ENCODE measurements at regions not wholly inside any gene's neighbourhood (a gene's known extent, or its start where the extent isn't known, plus 50 kb on each side); places are given as distances from the start of the nearest gene placed in this dataset.
A peak's percentile ranks its signal among the peaks of the same experiment; 100 is the strongest.

DNA sequence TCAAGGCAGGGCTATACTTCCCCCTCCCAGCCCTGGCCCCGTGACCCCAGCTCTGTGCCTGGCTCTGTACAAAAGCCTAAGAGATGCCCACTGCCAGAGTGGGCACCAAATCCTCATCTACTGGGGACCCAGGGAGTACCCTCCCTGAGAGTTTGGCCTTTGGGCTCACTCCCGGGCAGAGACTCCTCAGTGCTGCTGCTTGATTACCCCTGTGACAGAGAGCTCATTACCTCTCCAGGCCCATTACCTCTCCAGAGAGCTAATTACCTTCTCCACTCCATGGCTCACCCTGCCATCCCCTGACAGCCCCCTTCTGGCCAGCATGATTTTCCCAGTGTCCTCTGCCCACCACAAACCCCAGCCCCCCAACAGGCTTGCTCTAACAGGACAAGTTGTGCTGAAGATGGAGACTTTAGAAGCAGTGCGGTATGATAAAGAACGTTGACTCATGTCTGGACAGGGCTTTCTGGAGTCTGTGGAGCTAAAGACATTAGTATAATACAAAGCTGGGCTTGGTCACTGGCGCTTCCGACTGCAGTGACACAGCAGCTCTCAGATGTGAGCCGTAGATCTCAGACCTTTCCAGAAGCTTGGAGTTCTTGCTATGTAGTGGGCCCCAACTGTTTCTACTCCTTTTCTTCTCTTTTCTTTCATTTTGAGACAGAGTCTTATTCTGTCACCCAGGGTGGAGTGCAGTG, 111.3 kb upstream of the KCTD7 start:
- no peak overlapping the region for H3K27ac ChIP-seq (ENCODE audit: low read depth, low read length)
- no peaks in the 10 kb centered on the region for H3K9me3 ChIP-seq (ENCODE audit: insufficient read depth, low read depth, low read length)
- no peaks in the 10 kb centered on the region for H4K20me1 ChIP-seq (ENCODE audit: insufficient read depth, low read length)
- H3K4me3 ChIP-seq (ENCODE audit: insufficient read depth, low read depth, low read length): no peak overlapping the region
- DNase-seq (ENCODE audit: low read depth): peak; percentile 14
- H3K4me3 Mint-ChIP-seq (ENCODE audit: unreplicated experiment): peak overlapping the region; percentile 40
- no peak for FAIRE-seq
- no peak overlapping the region for H3K4me2 ChIP-seq (ENCODE audit: low read length)
- peaks cover 2% of the 10 kb centered on the region for H3K9me3 Mint-ChIP-seq (ENCODE audit: unreplicated experiment)
- peaks cover 4% of the 10 kb centered on the region for H3K27me3 Mint-ChIP-seq (ENCODE audit: low read depth, unreplicated experiment)
- H3K4me1 Mint-ChIP-seq (ENCODE audit: low read depth, unreplicated experiment): peaks cover 2% of the 10 kb centered on the region
- H3K27me3 ChIP-seq (ENCODE audit: insufficient read depth, low read length): no peaks in the 10 kb centered on the region
- H3K4me1 ChIP-seq (ENCODE audit: insufficient read depth, low read length): no peaks in the 10 kb centered on the region
- no peak overlapping the region for H3K9ac ChIP-seq (ENCODE audit: low read length)
- H2AFZ ChIP-seq (ENCODE audit: low read depth, low read length): no peak overlapping the region
- H3K36me3 ChIP-seq (ENCODE audit: insufficient read depth, low read length): no peaks in the 10 kb centered on the region
- no peaks in the 10 kb centered on the region for H3K36me3 Mint-ChIP-seq (ENCODE audit: low read depth, unreplicated experiment)
- peak overlapping the region; percentile 58 for H3K27ac Mint-ChIP-seq (ENCODE audit: unreplicated experiment)
- TF ChIP-seq, protein P1, sequence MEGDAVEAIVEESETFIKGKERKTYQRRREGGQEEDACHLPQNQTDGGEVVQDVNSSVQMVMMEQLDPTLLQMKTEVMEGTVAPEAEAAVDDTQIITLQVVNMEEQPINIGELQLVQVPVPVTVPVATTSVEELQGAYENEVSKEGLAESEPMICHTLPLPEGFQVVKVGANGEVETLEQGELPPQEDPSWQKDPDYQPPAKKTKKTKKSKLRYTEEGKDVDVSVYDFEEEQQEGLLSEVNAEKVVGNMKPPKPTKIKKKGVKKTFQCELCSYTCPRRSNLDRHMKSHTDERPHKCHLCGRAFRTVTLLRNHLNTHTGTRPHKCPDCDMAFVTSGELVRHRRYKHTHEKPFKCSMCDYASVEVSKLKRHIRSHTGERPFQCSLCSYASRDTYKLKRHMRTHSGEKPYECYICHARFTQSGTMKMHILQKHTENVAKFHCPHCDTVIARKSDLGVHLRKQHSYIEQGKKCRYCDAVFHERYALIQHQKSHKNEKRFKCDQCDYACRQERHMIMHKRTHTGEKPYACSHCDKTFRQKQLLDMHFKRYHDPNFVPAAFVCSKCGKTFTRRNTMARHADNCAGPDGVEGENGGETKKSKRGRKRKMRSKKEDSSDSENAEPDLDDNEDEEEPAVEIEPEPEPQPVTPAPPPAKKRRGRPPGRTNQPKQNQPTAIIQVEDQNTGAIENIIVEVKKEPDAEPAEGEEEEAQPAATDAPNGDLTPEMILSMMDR (IDR thresholded peaks at IDR 0.05; ENCODE audit: insufficient read depth, low read depth, low read length): no peak
- no peak for TF ChIP-seq EZH2 (IDR thresholded peaks at IDR 0.05; ENCODE audit: insufficient read depth, low read length)
- no peaks in the 10 kb centered on the region for H3K79me2 ChIP-seq (ENCODE audit: insufficient read depth, low read length)

DNA sequence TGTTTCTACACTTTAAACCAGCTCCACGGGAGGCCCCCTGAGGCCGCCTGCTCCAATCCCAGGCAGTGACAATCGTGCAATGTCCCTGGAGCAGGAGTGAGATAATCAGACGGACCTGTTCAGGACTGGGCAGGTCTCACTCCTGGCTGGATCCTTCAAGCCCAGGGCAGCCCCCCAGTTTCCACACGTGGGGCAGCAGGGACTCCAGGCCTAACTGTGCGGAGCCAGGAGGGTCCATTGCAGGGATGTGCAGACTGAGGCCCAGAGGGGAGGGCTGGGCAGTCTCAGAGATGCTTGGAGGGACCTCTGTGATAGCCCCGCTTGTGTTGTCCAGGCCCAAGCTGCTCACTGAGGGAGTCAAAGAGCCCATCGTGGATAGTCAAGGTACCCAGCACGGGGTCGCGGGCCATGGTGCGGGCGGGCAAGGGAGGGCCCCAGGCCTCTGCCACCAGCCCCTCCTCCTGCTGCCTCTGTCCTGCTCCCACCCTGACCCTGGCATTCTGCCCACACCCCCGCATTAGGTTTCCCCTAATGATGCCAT, 110.5 kb upstream of the KCTD7 start:
- Histone ChIP-seq H3K4me3 (ENCODE audit: insufficient read depth, low read depth, low read length) (no peak overlapping the region), H3K27ac (ENCODE audit: low read depth, low read length) (no peak overlapping the region), H4K20me1 (ENCODE audit: insufficient read depth, low read length) (no peaks in the 10 kb centered on the region), H3K36me3 (ENCODE audit: insufficient read depth, low read length) (no peaks in the 10 kb centered on the region), H3K4me2 (ENCODE audit: low read length) (no peak overlapping the region), H3K4me1 (ENCODE audit: insufficient read depth, low read length) (no peaks in the 10 kb centered on the region), H3K9me3 (ENCODE audit: insufficient read depth, low read depth, low read length) (no peaks in the 10 kb centered on the region), H2AFZ (ENCODE audit: low read depth, low read length) (no peak overlapping the region), H3K79me2 (ENCODE audit: insufficient read depth, low read length) (no peaks in the 10 kb centered on the region), H3K27me3 (ENCODE audit: insufficient read depth, low read length) (no peaks in the 10 kb centered on the region), H3K9ac (ENCODE audit: low read length) (no peak overlapping the region)
- Mint-ChIP-seq H3K27me3 (ENCODE audit: low read depth, unreplicated experiment) (peaks cover 4% of the 10 kb centered on the region), H3K27ac (ENCODE audit: unreplicated experiment) (no peak overlapping the region), H3K9me3 (ENCODE audit: unreplicated experiment) (peaks cover 2% of the 10 kb centered on the region), H3K36me3 (ENCODE audit: low read depth, unreplicated experiment) (no peaks in the 10 kb centered on the region), H3K4me3 (ENCODE audit: unreplicated experiment) (no peak overlapping the region), H3K4me1 (ENCODE audit: low read depth, unreplicated experiment) (peaks cover 2% of the 10 kb centered on the region)
- FAIRE-seq (no peak), DNase-seq (ENCODE audit: low read depth) (no peak)
- TF ChIP-seq, protein P1 (IDR thresholded peaks at IDR 0.05; ENCODE audit: insufficient read depth, low read depth, low read length): no peak

DNA sequence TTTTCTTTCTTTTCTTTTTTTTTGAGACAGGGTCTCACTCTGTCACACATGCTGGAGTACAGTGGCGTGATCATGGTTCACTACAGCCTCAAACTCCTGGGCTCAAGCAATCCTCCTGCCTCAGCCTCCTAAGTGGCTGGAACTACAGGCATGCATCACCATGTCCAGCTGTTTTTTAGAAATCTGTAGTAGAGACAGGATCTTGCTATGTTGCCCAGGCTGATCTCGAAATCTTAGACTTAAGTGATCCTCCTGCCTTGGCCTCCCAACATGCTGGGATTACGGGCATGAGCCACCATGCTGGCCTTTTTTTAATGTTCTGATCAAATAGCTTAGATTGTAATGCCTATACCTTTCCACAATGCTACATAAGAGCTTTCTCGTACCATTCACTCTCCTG, 107.0 kb upstream of the KCTD7 start:
- TF ChIP-seq EZH2 (IDR thresholded peaks at IDR 0.05; ENCODE audit: insufficient read depth, low read length): no peak
- H2AFZ ChIP-seq (ENCODE audit: low read depth, low read length): no peak overlapping the region
- Mint-ChIP-seq H3K27ac (ENCODE audit: unreplicated experiment) (no peak overlapping the region), H3K4me3 (ENCODE audit: unreplicated experiment) (no peak overlapping the region), H3K4me1 (ENCODE audit: low read depth, unreplicated experiment) (peaks cover 2% of the 10 kb centered on the region), H3K9me3 (ENCODE audit: unreplicated experiment) (peaks cover 2% of the 10 kb centered on the region), H3K27me3 (ENCODE audit: low read depth, unreplicated experiment) (peaks cover 4% of the 10 kb centered on the region), H3K36me3 (ENCODE audit: low read depth, unreplicated experiment) (no peaks in the 10 kb centered on the region)
- H3K27ac ChIP-seq (ENCODE audit: low read depth, low read length): no peak overlapping the region
- FAIRE-seq: no peak
- no peak overlapping the region for H3K4me2 ChIP-seq (ENCODE audit: low read length)
- no peaks in the 10 kb centered on the region for H3K4me1 ChIP-seq (ENCODE audit: insufficient read depth, low read length)
- DNase-seq (ENCODE audit: low read depth): no peak
- no peak overlapping the region for H3K9ac ChIP-seq (ENCODE audit: low read length)
- no peaks in the 10 kb centered on the region for H3K9me3 ChIP-seq (ENCODE audit: insufficient read depth, low read depth, low read length)
- no peak overlapping the region for H3K4me3 ChIP-seq (ENCODE audit: insufficient read depth, low read depth, low read length)
- no peaks in the 10 kb centered on the region for H3K36me3 ChIP-seq (ENCODE audit: insufficient read depth, low read length)
- no peaks in the 10 kb centered on the region for H4K20me1 ChIP-seq (ENCODE audit: insufficient read depth, low read length)
- no peaks in the 10 kb centered on the region for H3K27me3 ChIP-seq (ENCODE audit: insufficient read depth, low read length)
- H3K79me2 ChIP-seq (ENCODE audit: insufficient read depth, low read length): no peaks in the 10 kb centered on the region
